ENCODE measurements at regions not wholly inside any gene's neighbourhood (a gene's known extent, or its start where the extent isn't known, plus 50 kb on each side); places are given as distances from the start of the nearest gene placed in this dataset.

DNA sequence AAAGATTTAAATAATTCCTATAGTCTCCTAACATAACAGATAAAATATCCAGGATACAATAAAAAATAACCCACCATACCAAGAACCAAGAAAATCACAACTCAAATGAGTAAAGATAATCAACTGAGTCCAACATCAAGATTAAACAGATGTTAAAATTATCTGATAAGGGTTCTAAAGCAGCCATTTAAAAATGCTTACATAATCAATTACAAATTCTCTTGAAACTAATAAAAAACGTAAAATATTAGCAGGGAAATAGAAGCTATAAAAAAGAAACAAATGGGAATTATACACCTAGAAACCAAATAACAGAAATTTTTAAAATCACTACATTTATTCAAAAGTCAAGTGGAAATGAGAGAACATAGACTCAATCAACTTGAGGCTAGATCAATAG is 297.7 kb upstream of the RAB6C start:
- no peak overlapping the region for H3K4me3 Mint-ChIP-seq
- no peaks in the 10 kb centered on the region for H3K36me3 Mint-ChIP-seq
- H3K9me3 Mint-ChIP-seq = peaks cover 0 to 2% (median 0%) of the 10 kb centered on the region in 7 donors
- Histone ChIP-seq H3K36me3 (ENCODE audit: control insufficient read depth, insufficient read depth, low read length) (no peaks in the 10 kb centered on the region), H3K4me3 (ENCODE audit: low read depth, low read length) (no peak overlapping the region), H3K27ac (ENCODE audit: insufficient read depth, low read length, poor library complexity, severe bottlenecking) (no peak overlapping the region), H3K9me3 (ENCODE audit: control insufficient read depth in 2 of 2, low read length in 2 of 2) (no peaks in the 10 kb centered on the region), H3K4me1 (ENCODE audit: control insufficient read depth, insufficient read depth, low read length, poor library complexity, severe bottlenecking) (no peaks in the 10 kb centered on the region), H3K27me3 (ENCODE audit: control insufficient read depth, insufficient read depth, low read length) (no peaks in the 10 kb centered on the region)
- H3K27ac Mint-ChIP-seq = no peak overlapping the region
- ATAC-seq (ENCODE audit: low read depth in 2 of 2) (no peak), DNase-seq (no peak)
- H3K4me1 Mint-ChIP-seq = no peaks in the 10 kb centered on the region
- H3K27me3 Mint-ChIP-seq = peaks cover 6% of the 10 kb centered on the region

DNA sequence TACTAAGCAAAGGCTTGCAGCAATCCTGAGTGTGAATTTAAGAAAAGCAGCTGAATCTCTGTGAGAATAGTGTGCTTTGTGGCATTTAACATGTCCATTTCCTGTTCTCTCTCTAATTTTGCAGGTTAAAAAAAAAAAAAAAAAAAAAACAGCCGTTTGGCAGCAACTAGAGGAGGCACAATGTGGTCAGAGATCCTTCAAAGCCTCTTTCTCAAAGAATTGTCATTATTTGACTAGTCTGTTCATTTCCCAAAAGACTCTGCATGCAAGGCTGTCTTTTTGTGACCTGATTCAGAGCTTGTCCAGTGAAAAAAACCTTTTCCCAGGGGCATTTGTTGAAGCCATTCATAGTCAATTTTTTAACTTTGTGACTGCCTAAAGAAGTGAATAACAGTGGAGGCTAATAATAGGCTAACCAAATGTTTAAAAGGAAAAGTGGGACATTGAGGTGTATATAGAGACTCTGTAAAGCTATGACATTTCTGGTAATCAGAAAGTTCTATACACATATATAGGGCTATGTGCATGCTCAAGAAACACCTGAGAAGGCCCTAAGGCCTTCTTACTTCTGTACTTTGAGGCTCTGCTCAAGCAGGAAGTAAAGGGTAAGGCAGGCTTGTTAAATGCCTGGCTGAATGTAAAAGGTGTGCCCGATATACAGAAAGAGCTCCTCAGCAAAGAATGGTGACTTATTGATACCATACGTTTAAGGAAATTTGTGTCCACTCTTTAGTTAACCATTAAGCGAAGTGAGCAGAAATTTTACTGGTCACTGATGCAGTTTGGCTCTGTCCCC is 289.6 kb upstream of the RAB6C start:
- no peaks in the 10 kb centered on the region for H3K36me3 ChIP-seq (ENCODE audit: control insufficient read depth, insufficient read depth, low read length)
- no peak for DNase-seq
- H3K9me3 ChIP-seq (ENCODE audit: control insufficient read depth in 2 of 2, low read length in 2 of 2) = peaks cover 0 to 2% of the 10 kb centered on the region in 2 experiments
- H3K27ac ChIP-seq (ENCODE audit: insufficient read depth, low read length, poor library complexity, severe bottlenecking) = no peak overlapping the region
- H3K4me3 ChIP-seq (ENCODE audit: low read depth, low read length) = no peak overlapping the region
- H3K27me3 ChIP-seq (ENCODE audit: control insufficient read depth, insufficient read depth, low read length) = no peaks in the 10 kb centered on the region
- Mint-ChIP-seq H3K4me1 (no peaks in the 10 kb centered on the region), H3K27ac (no peak overlapping the region), H3K9me3 (peaks cover 0 to 13% (median 0%) of the 10 kb centered on the region in 7 donors), H3K36me3 (no peaks in the 10 kb centered on the region), H3K27me3 (peaks cover 5% of the 10 kb centered on the region), H3K4me3 (no peak overlapping the region)
- H3K4me1 ChIP-seq (ENCODE audit: control insufficient read depth, insufficient read depth, low read length, poor library complexity, severe bottlenecking) = no peaks in the 10 kb centered on the region
- ATAC-seq (ENCODE audit: low read depth in 2 of 2) = no peak

DNA sequence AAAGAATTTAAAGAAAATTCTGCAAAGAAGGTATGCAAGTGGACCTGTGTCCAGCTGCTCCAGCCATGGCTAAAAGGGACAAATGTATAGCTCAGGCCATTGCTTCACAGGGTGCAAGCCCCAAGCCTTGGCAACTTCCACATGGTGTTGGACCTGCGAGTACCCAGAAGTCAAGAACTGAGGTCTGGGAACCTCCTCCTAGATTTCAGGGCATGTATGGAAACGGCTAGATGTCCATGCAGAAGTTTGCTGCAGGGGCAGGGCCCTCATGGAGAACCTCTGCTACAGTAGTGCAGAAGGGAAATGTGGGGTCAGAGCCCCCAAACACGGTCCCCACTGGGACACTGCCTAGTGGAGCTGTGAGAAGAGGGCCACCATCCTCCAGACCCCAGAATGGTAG is 284.0 kb upstream of the RAB6C start:
- Mint-ChIP-seq H3K27me3 (no peaks in the 10 kb centered on the region), H3K4me3 (no peak overlapping the region), H3K27ac (no peak overlapping the region), H3K36me3 (no peaks in the 10 kb centered on the region), H3K9me3 (peaks cover 0 to 9% (median 2%) of the 10 kb centered on the region in 7 donors), H3K4me1 (no peaks in the 10 kb centered on the region)
- DNase-seq = no peak
- Histone ChIP-seq H3K4me1 (ENCODE audit: control insufficient read depth, insufficient read depth, low read length, poor library complexity, severe bottlenecking) (no peaks in the 10 kb centered on the region), H3K36me3 (ENCODE audit: control insufficient read depth, insufficient read depth, low read length) (no peaks in the 10 kb centered on the region), H3K4me3 (ENCODE audit: low read depth, low read length) (no peak overlapping the region), H3K27ac (ENCODE audit: insufficient read depth, low read length, poor library complexity, severe bottlenecking) (no peak overlapping the region), H3K9me3 (ENCODE audit: control insufficient read depth in 2 of 2, low read length in 2 of 2) (peaks cover 0 to 2% of the 10 kb centered on the region in 2 experiments), H3K27me3 (ENCODE audit: control insufficient read depth, insufficient read depth, low read length) (no peaks in the 10 kb centered on the region)
- no peak for ATAC-seq (ENCODE audit: low read depth in 2 of 2)

DNA sequence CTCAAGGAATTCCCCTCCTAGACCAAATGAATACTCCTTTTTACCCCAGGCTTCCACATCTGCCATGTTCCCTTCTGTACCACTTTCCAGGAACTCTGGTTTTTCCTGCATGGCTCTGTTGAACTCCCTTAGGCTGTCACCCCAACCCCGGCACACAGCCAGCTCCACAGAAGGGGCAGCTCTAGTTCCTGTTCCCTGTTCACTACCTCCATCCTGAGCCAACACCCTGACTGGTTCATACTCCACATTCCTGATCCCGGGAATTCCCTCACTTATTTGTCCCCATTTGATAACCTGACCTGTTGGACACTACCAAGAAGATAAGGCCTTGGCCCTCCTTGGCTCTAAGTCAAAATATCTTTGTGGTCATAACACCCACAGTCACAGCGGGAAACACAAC is 280.9 kb upstream of the RAB6C start:
- Mint-ChIP-seq H3K36me3 (no peaks in the 10 kb centered on the region), H3K9me3 (peaks cover 0 to 4% (median 0%) of the 10 kb centered on the region in 7 donors), H3K27ac (no peak overlapping the region), H3K4me1 (no peaks in the 10 kb centered on the region), H3K27me3 (no peaks in the 10 kb centered on the region), H3K4me3 (no peak overlapping the region)
- Histone ChIP-seq H3K4me3 (ENCODE audit: low read depth, low read length) (no peak overlapping the region), H3K4me1 (ENCODE audit: control insufficient read depth, insufficient read depth, low read length, poor library complexity, severe bottlenecking) (no peaks in the 10 kb centered on the region), H3K27me3 (ENCODE audit: control insufficient read depth, insufficient read depth, low read length) (no peaks in the 10 kb centered on the region), H3K9me3 (ENCODE audit: control insufficient read depth in 2 of 2, low read length in 2 of 2) (peaks cover 0 to 1% of the 10 kb centered on the region in 2 experiments), H3K27ac (ENCODE audit: insufficient read depth, low read length, poor library complexity, severe bottlenecking) (no peak overlapping the region), H3K36me3 (ENCODE audit: control insufficient read depth, insufficient read depth, low read length) (no peaks in the 10 kb centered on the region)
- ATAC-seq (ENCODE audit: low read depth in 2 of 2) (no peak), DNase-seq (no peak)

DNA sequence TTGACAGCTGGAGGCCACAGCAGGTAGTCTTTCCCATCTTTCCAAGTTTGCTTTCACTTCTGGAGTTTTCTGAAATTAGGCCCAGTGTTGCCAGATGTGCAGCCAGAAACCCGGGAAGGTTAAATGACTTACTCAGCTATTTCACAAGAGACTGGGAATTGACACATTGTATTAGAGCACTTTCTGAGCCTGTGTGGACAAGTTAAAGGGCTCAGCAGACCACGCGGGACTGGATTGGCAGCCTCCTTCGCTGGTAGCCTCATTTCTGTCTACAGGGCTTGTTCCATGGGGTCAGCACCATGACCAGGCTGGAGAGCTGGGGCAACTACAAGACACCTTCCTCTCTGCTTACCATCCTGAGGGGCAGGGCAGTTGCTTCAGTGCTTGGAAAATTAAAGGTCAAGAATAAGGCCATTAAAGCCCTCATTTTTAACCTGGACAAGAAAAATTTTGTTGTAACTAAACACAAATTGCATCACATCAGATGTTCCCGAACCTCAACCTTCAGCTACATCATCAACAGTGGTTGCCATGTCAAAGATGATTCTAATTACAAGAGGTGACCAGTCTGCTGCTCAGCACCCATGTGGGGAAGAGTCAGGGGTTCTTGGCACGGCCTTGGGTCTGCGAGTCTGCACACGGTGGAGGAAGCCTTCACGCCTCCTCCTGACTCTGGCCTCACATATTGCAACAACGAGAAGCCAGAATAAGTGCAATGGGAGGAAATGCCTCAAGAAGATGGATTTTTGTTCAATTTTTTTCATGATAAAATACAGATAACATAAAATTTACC is 279.5 kb upstream of the RAB6C start:
- Histone ChIP-seq H3K9me3 (ENCODE audit: control insufficient read depth in 2 of 2, low read length in 2 of 2) (no peaks in the 10 kb centered on the region), H3K27ac (ENCODE audit: insufficient read depth, low read length, poor library complexity, severe bottlenecking) (no peak overlapping the region), H3K36me3 (ENCODE audit: control insufficient read depth, insufficient read depth, low read length) (no peaks in the 10 kb centered on the region), H3K27me3 (ENCODE audit: control insufficient read depth, insufficient read depth, low read length) (no peaks in the 10 kb centered on the region), H3K4me3 (ENCODE audit: low read depth, low read length) (no peak overlapping the region), H3K4me1 (ENCODE audit: control insufficient read depth, insufficient read depth, low read length, poor library complexity, severe bottlenecking) (no peaks in the 10 kb centered on the region)
- H3K27me3 Mint-ChIP-seq = peaks cover 5% of the 10 kb centered on the region
- H3K36me3 Mint-ChIP-seq = no peaks in the 10 kb centered on the region
- no peaks in the 10 kb centered on the region for H3K4me1 Mint-ChIP-seq
- H3K27ac Mint-ChIP-seq = no peak overlapping the region
- DNase-seq = no peak
- no peak for ATAC-seq (ENCODE audit: low read depth in 2 of 2)
- peaks cover 0 to 3% (median 0%) of the 10 kb centered on the region in 7 donors for H3K9me3 Mint-ChIP-seq
- no peak overlapping the region for H3K4me3 Mint-ChIP-seq

DNA sequence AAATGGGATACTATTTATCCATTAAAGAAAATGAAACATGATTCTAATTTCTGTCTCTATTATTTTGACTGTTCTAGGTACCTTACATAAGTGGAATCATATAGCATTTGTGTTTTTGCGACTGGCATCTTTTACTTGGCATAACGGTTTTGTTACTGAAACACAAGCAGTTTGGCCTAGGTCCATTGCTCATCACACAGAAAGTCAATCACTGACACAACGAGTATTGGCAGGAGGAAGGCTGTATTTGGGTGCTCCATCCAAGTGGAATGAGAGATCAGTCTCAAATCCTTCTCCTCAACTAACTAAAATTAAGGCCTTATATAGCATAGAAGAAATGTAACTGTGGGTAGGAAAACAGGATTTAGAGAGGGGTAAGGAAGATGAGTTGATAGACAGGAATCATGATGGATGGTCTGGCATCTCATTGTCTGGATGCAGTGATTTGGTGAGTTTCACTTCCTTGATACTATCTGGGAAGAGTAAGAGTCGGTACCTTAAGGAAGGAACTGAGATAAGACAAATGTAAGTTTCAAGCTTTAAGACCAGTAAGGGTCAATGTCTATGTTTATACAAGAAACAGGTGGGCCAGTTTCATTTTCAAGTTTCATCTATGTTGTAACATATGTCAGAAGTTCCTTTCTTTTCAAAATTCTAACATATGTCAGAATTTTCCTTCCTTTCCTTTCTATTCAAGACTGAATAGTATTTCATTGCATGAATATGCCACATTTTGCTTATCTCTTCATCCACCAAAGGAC is 276.9 kb upstream of the RAB6C start:
- Mint-ChIP-seq H3K36me3 (no peaks in the 10 kb centered on the region), H3K4me3 (no peak overlapping the region), H3K27me3 (peaks cover 5% of the 10 kb centered on the region), H3K4me1 (no peaks in the 10 kb centered on the region), H3K9me3 (peaks cover 0 to 3% (median 0%) of the 10 kb centered on the region in 7 donors), H3K27ac (no peak overlapping the region)
- no peak for ATAC-seq (ENCODE audit: low read depth in 2 of 2)
- Histone ChIP-seq H3K27ac (ENCODE audit: insufficient read depth, low read length, poor library complexity, severe bottlenecking) (no peak overlapping the region), H3K36me3 (ENCODE audit: control insufficient read depth, insufficient read depth, low read length) (no peaks in the 10 kb centered on the region), H3K4me1 (ENCODE audit: control insufficient read depth, insufficient read depth, low read length, poor library complexity, severe bottlenecking) (no peaks in the 10 kb centered on the region), H3K4me3 (ENCODE audit: low read depth, low read length) (no peak overlapping the region), H3K9me3 (ENCODE audit: control insufficient read depth in 2 of 2, low read length in 2 of 2) (no peaks in the 10 kb centered on the region), H3K27me3 (ENCODE audit: control insufficient read depth, insufficient read depth, low read length) (no peaks in the 10 kb centered on the region)
- DNase-seq = no peak

DNA sequence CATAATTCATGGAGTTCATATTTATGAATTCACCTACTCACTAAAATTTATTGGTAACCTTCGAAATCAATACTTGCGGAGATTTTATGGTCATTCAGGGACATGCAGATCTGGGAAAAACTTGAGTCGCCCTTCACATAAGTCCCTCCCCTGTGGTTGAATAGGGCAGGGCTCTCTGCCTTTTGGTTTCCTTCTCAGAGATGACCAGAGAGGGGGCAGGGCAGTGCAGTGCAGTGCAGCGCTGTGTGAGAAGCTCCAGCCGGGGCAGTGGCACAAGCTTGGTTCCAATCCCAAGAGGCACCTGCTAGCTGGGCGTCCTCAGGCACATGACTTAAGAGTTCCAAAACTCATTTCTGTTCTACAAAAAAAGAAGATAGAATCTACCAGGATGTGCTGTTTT is 274.4 kb upstream of the RAB6C start:
- Mint-ChIP-seq H3K9me3 (peaks cover 0 to 3% (median 0%) of the 10 kb centered on the region in 7 donors), H3K27me3 (peaks cover 5% of the 10 kb centered on the region), H3K36me3 (no peaks in the 10 kb centered on the region), H3K4me3 (no peak overlapping the region), H3K4me1 (no peaks in the 10 kb centered on the region), H3K27ac (no peak overlapping the region)
- no peak overlapping the region for H3K4me3 ChIP-seq (ENCODE audit: low read depth, low read length)
- DNase-seq (no peak), ATAC-seq (ENCODE audit: low read depth in 2 of 2) (no peak)
- H3K36me3 ChIP-seq (ENCODE audit: control insufficient read depth, insufficient read depth, low read length) = no peaks in the 10 kb centered on the region
- no peaks in the 10 kb centered on the region for H3K4me1 ChIP-seq (ENCODE audit: control insufficient read depth, insufficient read depth, low read length, poor library complexity, severe bottlenecking)
- no peaks in the 10 kb centered on the region for H3K27me3 ChIP-seq (ENCODE audit: control insufficient read depth, insufficient read depth, low read length)
- H3K9me3 ChIP-seq (ENCODE audit: control insufficient read depth in 2 of 2, low read length in 2 of 2) = no peaks in the 10 kb centered on the region
- H3K27ac ChIP-seq (ENCODE audit: insufficient read depth, low read length, poor library complexity, severe bottlenecking) = no peak overlapping the region

Measured in CD4-positive, CD25-positive, alpha-beta regulatory T cell (primary cell).